ENCODE measurements at regions not wholly inside any gene's neighbourhood (a gene's known extent, or its start where the extent isn't known, plus 50 kb on each side); places are given as distances from the start of the nearest gene placed in this dataset.

DNA sequence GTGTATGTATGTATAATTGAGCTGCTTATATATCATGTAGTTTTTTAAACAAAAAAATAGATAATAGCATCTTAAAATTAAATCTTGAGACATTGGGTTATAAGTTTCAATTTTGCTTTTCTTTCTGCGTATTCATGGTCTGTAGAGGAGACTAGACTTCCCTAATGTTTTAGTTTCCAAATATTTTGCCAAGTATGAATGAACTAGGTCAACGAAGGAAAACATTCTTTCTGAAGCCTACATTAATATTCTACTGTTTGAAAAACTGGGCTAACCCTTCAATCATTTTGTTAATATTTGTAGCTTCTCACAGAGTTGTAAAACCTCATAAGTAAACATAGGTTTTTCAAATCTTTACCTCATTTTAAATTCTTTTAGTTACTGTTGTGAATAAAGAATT, 592.7 kb downstream of the USP25 start:
- TF ChIP-seq, protein P1, sequence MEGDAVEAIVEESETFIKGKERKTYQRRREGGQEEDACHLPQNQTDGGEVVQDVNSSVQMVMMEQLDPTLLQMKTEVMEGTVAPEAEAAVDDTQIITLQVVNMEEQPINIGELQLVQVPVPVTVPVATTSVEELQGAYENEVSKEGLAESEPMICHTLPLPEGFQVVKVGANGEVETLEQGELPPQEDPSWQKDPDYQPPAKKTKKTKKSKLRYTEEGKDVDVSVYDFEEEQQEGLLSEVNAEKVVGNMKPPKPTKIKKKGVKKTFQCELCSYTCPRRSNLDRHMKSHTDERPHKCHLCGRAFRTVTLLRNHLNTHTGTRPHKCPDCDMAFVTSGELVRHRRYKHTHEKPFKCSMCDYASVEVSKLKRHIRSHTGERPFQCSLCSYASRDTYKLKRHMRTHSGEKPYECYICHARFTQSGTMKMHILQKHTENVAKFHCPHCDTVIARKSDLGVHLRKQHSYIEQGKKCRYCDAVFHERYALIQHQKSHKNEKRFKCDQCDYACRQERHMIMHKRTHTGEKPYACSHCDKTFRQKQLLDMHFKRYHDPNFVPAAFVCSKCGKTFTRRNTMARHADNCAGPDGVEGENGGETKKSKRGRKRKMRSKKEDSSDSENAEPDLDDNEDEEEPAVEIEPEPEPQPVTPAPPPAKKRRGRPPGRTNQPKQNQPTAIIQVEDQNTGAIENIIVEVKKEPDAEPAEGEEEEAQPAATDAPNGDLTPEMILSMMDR (IDR thresholded peaks at IDR 0.05): no peak
- TF ChIP-seq POLR2A (IDR thresholded peaks at IDR 0.05): no peak

Measured in heart left ventricle (tissue), 13 donors.